22Rv1 (cell line): ENCODE measurements at regions not wholly inside any gene's neighbourhood (a gene's known extent, or its start where the extent isn't known, plus 50 kb on each side); places are given as distances from the start of the nearest gene placed in this dataset.

ENCODE experiments used
- H3K27ac ChIP-seq: fragments of 450-650 bp; 2 replicates; pipeline ENCODE4 v1.5.1; 2017
- ZFX ChIP-seq: fragments of 450-650 bp; IDR thresholded peaks from 2 replicates; pipeline ENCODE4 v1.6.1; 2017; ENCODE audit warnings: antibody characterized with exemption, borderline replicate concordance
- TF ChIP-seq, protein P1 (sequence below): fragments of 450-650 bp; IDR thresholded peaks from 2 replicates; pipeline ENCODE4 v1.5.1; 2017; ENCODE audit warnings: mild to moderate bottlenecking

DNA sequence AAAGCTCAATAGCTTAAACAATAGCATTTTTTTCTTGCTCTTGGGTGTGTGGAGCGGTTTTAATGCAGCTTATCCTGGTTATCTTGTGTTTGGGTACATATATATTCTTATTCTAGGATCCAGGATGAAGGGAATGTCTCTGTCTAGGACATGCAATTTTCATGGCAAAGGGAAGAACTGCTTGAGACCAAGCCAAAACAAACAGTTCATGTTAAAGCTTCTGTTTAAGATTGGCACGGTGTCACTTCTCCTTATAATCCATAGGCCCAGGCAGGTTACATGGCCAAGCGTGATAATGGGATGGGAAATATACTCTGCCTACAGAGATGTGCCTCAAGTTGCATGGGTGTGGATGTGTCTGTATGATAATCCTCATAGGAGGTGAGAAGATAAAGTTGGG lies 177.1 kb upstream of the PGR start:
- no peak for TF ChIP-seq ZFX
- TF ChIP-seq, protein P1, sequence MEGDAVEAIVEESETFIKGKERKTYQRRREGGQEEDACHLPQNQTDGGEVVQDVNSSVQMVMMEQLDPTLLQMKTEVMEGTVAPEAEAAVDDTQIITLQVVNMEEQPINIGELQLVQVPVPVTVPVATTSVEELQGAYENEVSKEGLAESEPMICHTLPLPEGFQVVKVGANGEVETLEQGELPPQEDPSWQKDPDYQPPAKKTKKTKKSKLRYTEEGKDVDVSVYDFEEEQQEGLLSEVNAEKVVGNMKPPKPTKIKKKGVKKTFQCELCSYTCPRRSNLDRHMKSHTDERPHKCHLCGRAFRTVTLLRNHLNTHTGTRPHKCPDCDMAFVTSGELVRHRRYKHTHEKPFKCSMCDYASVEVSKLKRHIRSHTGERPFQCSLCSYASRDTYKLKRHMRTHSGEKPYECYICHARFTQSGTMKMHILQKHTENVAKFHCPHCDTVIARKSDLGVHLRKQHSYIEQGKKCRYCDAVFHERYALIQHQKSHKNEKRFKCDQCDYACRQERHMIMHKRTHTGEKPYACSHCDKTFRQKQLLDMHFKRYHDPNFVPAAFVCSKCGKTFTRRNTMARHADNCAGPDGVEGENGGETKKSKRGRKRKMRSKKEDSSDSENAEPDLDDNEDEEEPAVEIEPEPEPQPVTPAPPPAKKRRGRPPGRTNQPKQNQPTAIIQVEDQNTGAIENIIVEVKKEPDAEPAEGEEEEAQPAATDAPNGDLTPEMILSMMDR: no peak
- H3K27ac ChIP-seq: no peak overlapping the region

DNA sequence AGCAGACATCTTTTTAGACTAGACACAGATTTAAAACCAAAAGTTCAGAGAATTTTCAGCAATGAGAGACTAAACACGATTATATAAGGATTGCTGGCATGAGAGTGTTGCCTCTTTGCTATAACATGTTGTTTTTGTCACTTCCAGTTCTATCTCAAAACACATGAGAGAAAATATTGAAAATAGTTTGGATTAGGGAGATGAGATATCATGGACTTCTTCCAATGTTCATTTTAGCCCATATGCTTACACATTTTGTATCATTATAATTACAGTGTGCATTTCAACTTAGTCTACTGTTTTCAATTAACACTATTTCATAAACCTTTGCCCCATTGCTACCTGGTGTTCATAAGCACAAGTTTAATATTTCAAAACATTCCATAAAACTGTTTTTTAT lies 175.9 kb upstream of the PGR start:
- TF ChIP-seq, protein P1: no peak
- TF ChIP-seq ZFX: no peak
- no peak overlapping the region for H3K27ac ChIP-seq

DNA sequence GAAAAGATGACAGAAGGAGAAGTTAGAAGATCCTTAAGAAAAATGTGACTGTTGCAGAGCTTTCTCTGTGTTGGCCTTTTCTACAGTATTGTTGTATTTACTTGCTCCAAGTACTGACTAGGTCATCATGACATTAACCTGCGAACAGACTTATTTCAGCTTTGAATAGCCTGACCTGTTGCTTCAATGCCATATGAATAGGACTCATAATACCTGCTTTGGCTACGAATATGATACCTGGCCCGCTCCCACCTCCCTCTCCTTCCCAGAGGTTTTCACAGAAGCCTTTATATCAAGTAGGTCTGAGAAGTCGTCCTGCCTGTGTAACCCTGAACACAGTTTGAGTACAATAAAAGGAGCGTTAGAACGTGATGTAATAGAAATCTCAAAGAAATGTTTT lies 169.6 kb upstream of the PGR start:
- no peak overlapping the region for H3K27ac ChIP-seq
- TF ChIP-seq ZFX: no peak
- TF ChIP-seq, protein P1: no peak

DNA sequence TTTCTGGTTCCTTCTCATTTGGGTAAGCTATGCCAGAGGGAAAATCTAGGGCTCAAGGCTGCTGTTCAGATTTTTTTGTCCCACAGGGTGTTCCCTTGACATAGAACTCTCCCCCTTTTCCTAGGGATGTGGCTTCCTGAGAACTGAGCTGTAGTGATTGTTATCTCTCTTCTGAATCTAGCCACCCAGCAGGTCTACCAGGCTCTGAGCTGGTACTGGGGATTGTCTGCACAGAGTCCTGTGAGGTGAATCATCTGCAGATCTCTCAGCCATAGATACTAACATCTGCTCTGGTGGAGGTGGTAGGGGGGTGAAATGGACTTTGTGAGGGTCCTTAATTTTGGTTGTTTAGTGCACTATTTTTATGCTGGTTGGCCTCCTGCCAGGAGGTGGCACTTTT lies 167.3 kb upstream of the PGR start:
- no peak for TF ChIP-seq ZFX
- TF ChIP-seq, protein P1: no peak
- no peak overlapping the region for H3K27ac ChIP-seq

DNA sequence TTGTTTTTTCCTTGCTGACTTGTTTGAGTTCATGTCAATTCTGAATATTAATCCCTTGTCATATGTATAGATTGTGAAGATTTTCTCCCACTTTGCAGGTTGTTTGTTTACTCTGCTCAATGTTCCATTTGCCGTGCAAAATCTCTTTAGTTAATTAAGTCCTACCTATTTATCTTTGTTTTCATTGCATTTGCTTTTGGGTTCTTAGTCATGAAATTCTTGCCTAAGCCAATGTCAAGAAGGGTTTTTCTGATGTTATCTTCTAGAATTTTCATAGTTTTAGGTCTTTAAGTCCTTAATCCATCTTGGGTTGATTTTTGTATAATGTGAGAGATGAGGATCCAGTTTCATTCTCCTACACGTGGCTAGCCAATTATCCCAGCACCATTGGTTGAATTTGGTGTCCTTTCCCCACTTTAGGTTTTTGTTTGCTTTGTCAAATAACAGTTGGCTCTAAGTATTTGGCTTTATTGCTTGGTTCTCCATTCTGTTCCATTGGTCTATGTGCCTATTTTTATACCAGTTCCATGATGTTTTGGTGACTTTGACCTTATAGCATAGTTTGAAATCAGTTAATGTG lies 163.1 kb upstream of the PGR start:
- no peak overlapping the region for H3K27ac ChIP-seq
- TF ChIP-seq ZFX: no peak
- TF ChIP-seq, protein P1: no peak

DNA sequence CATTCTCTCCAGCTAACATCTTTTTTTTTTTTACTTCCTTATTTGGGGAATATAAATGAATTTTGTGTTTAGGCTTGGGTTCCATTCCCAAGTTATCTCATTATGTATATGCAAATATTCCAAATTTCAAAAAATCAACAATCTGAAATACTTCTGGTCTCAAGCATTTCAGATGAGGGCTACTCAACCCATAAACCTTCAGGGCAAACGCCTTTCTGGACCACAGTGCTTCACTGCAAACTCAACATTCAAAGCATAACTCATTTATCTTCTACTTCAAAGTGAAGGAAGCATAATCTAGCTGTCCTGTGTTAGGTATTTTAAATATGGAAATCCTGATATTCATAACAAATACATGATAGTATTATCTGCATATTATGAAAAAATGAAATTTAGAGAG lies 161.7 kb upstream of the PGR start:
- no peak overlapping the region for H3K27ac ChIP-seq
- no peak for TF ChIP-seq ZFX
- TF ChIP-seq, protein P1: no peak

DNA sequence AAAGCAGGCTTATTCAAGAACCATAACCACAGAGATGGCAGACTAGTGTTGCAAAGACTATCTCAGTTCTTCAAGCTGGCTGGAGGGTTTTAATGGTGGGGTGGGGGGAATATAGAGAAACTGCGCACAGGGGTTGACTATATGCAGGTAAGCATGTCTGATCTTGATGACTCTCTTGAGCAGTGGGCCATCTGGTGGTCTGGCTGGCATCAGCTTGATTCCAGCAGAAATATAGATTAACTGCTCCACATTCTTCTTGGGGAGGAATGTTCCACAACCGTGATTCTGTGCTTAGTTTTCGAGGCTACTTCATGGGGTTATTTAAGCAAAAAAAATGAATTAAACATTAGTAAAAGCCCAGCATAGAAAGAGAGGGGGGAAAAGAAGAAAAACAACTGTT lies 158.8 kb upstream of the PGR start:
- H3K27ac ChIP-seq: no peak overlapping the region
- TF ChIP-seq, protein P1: 0 out of 2 replicates have a peak, but pooled peaks have one; percentile 7
- no peak for TF ChIP-seq ZFX
